WTC11 (cell line): ENCODE measurements at regions not wholly inside any gene's neighbourhood (a gene's known extent, or its start where the extent isn't known, plus 50 kb on each side); places are given as distances from the start of the nearest gene placed in this dataset.

Experiments used
- ATAC-seq: fragments of 200-7000 bp; cut with Tn5 transposase; 2 replicates; pipeline ENCODE4 v1.10.0; 2021; ENCODE audit warnings: mild to moderate bottlenecking, moderate library complexity
- CTCF ChIA-PET: fragments of 300-600 bp; sonication (Branson Sonifier 250); formaldehyde crosslinking; loops from one replicate; lab custom pipeline; 2021; ENCODE audit warnings: antibody characterized with exemption; lab: Charles Lee
- POLR2A ChIA-PET: fragments of 350-600 bp; sonication (Branson Sonifier 250); formaldehyde crosslinking; loops from one replicate; lab custom pipeline; 2021; ENCODE audit warnings: antibody characterized with exemption; lab: Charles Lee
- DNase-seq: peaks from one replicate; pipeline ENCODE4 v3.0.0; 2021; ENCODE audit warnings: low spot score
- H3K27ac Mint-ChIP-seq: 2 replicates; pipeline ENCODE4 v1.8.0; 2021; ENCODE audit warnings: mixed read lengths
- H3K27me3 Mint-ChIP-seq: 2 replicates; pipeline ENCODE4 v1.8.0; 2021; ENCODE audit warnings: low read depth, mild to moderate bottlenecking, moderate library complexity, mixed read lengths
- H3K36me3 Mint-ChIP-seq: 2 replicates; pipeline ENCODE4 v1.8.0; 2021; ENCODE audit warnings: mixed read lengths
- H3K4me1 Mint-ChIP-seq: 2 replicates; pipeline ENCODE4 v1.8.0; 2022; ENCODE audit warnings: mixed read lengths
- H3K4me3 Mint-ChIP-seq: 2 replicates; pipeline ENCODE4 v1.8.0; 2021; ENCODE audit warnings: mild to moderate bottlenecking, moderate library complexity, mixed read lengths
- H3K9me3 Mint-ChIP-seq: 2 replicates; pipeline ENCODE4 v1.8.0; 2021; ENCODE audit warnings: mixed read lengths
- CREM ChIP-seq: sonication (generic); formaldehyde crosslinking; IDR thresholded peaks from 2 replicates; pipeline ENCODE4 v1.8.1; 2022; ENCODE audit warnings: mild to moderate bottlenecking, missing genetic modification reagents, moderate library complexity
- FOXJ3 ChIP-seq: sonication (generic); formaldehyde crosslinking; IDR thresholded peaks from 2 replicates; pipeline ENCODE4 v1.9.0; 2021; ENCODE audit warnings: missing genetic modification reagents, mild to moderate bottlenecking, borderline replicate concordance
- HMGA2 ChIP-seq: fragments of 250-450 bp; sonication (Bioruptor Pico); IDR thresholded peaks from 2 replicates; pipeline ENCODE4 v1.4.0; 2021; ENCODE audit warnings: mild to moderate bottlenecking, moderate library complexity
- IRF2 ChIP-seq: sonication (generic); formaldehyde crosslinking; IDR thresholded peaks from 2 replicates; pipeline ENCODE4 v1.8.0; 2022; ENCODE audit warnings: low read depth, missing genetic modification reagents, borderline replicate concordance
- JAZF1 ChIP-seq: fragments of 250-450 bp; sonication (Bioruptor Pico); IDR thresholded peaks from 2 replicates; pipeline ENCODE4 v1.9.0; 2021; ENCODE audit warnings: moderate library complexity, mild to moderate bottlenecking, inconsistent platforms
- RELA ChIP-seq: sonication (generic); formaldehyde crosslinking; IDR thresholded peaks from 2 replicates; pipeline ENCODE4 v1.8.1; 2022; ENCODE audit warnings: missing genetic modification reagents, mild to moderate bottlenecking, borderline replicate concordance
- SP1 ChIP-seq: sonication (generic); formaldehyde crosslinking; conservative IDR thresholded peaks from 2 replicates; pipeline ENCODE4 v1.8.1; 2022; ENCODE audit warnings: missing genetic modification reagents
- ZBTB21 ChIP-seq: sonication (generic); formaldehyde crosslinking; IDR thresholded peaks from 2 replicates; pipeline ENCODE4 v1.8.1; 2023; ENCODE audit warnings: mild to moderate bottlenecking, missing genetic modification reagents, borderline replicate concordance
- TF ChIP-seq, protein P1 (sequence below): sonication (generic); formaldehyde crosslinking; IDR thresholded peaks from 2 replicates; pipeline ENCODE4 v1.8.0; 2022; ENCODE audit warnings: mild to moderate bottlenecking, missing genetic modification reagents
- TF ChIP-seq, protein P2 (sequence below): sonication (generic); formaldehyde crosslinking; IDR thresholded peaks from 2 replicates; pipeline ENCODE4 v1.8.0; 2022; ENCODE audit warnings: mild to moderate bottlenecking, missing genetic modification reagents
- TF ChIP-seq, protein P3 (sequence below): sonication (generic); formaldehyde crosslinking; IDR thresholded peaks from 2 replicates; pipeline ENCODE4 v1.8.0; 2022; ENCODE audit warnings: mild to moderate bottlenecking, missing genetic modification reagents
- TF ChIP-seq, protein P4 (sequence below): sonication (generic); formaldehyde crosslinking; IDR thresholded peaks from 2 replicates; pipeline ENCODE4 v1.8.1; 2023; ENCODE audit warnings: mild to moderate bottlenecking, missing genetic modification reagents, borderline replicate concordance
- TF ChIP-seq, protein P5 (sequence below): sonication (generic); formaldehyde crosslinking; IDR thresholded peaks from 2 replicates; pipeline ENCODE4 v1.8.0; 2023; ENCODE audit warnings: mild to moderate bottlenecking, missing genetic modification reagents

DNA sequence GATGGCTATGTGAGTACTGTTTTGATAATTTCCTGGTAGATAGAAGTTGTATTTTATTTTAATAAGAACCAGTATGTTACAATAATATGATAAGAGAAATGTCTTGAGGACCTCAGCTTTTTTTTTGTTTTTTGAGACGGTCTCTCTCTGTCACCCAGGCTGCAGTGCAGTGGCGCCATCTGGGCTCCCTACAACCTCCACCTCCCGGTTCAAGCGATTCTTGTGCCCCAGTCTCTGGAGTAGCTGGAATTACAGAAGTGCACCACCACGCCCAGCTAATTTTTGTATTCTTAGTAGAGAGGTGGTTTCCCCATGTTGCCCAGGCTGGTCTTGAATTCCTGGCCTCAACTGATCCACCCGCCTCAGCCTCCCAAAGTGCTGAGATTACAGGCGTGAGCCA is 968.1 kb upstream of the ADGRL4 start (continued):
- TF ChIP-seq, protein P1, sequence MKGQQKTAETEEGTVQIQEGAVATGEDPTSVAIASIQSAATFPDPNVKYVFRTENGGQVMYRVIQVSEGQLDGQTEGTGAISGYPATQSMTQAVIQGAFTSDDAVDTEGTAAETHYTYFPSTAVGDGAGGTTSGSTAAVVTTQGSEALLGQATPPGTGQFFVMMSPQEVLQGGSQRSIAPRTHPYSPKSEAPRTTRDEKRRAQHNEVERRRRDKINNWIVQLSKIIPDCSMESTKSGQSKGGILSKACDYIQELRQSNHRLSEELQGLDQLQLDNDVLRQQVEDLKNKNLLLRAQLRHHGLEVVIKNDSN, result no peak
- TF ChIP-seq JAZF1 (CRISPR knock-in tag), result no peak
- TF ChIP-seq FOXJ3 (CRISPR knock-in tag), result no peak
- no peak for TF ChIP-seq SP1 (CRISPR knock-in tag)
- TF ChIP-seq IRF2 (CRISPR knock-in tag), result no peak
- no peak for TF ChIP-seq ZBTB21 (CRISPR knock-in tag)
- TF ChIP-seq CREM, result no peak

DNA sequence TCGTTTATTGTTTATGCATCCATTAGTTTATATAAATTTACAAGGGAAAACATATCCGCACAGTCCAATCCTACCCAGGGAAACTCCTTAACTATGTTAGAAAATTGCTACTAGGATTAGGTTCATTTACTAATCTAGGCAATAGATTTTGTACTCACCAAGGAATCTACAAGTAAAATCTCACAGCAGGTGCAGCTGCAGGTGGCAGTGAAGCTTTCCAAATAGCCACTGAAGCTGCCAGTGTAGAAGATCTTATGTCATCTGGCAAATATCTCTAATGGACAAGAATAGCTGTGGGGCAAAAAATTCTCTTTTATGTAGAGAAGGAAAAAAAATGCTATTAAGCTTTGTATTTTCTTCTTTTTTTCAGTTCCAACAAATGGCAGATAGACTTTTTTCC is 963.4 kb upstream of the ADGRL4 start:
- DNase-seq, result no peak
- CTCF ChIA-PET, result no interaction called here

DNA sequence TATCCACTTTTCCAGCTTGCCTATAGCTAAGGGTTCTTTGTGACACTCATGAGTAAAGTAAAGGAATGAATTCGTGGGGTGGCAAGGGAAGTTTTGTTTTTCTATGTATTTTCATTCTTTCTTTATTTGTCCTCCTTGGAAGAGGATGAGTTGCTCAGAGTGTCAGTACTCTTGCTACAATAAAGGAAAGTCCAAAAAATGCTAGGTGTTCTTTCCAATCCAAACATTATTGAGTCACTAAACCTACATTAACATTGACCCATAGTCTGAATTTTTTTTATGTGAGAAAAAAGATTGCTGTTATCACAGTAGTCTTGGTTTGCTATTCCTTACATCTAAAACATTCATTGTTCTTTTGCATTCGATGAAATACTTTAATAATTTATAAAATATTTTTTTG is 959.9 kb upstream of the ADGRL4 start:
- H3K27me3 Mint-ChIP-seq, result no peaks in the 10 kb centered on the region; the same call in 1 of the 2 replicates
- H3K36me3 Mint-ChIP-seq, result peaks cover 28% of the 10 kb centered on the region
- ChIA-PET CTCF (no interaction called here), POLR2A (no interaction called here)
- H3K4me1 Mint-ChIP-seq, result peaks cover 21% of the 10 kb centered on the region
- no peak for ATAC-seq
- peaks cover 38% of the 10 kb centered on the region for H3K9me3 Mint-ChIP-seq
- TF ChIP-seq, protein P2, sequence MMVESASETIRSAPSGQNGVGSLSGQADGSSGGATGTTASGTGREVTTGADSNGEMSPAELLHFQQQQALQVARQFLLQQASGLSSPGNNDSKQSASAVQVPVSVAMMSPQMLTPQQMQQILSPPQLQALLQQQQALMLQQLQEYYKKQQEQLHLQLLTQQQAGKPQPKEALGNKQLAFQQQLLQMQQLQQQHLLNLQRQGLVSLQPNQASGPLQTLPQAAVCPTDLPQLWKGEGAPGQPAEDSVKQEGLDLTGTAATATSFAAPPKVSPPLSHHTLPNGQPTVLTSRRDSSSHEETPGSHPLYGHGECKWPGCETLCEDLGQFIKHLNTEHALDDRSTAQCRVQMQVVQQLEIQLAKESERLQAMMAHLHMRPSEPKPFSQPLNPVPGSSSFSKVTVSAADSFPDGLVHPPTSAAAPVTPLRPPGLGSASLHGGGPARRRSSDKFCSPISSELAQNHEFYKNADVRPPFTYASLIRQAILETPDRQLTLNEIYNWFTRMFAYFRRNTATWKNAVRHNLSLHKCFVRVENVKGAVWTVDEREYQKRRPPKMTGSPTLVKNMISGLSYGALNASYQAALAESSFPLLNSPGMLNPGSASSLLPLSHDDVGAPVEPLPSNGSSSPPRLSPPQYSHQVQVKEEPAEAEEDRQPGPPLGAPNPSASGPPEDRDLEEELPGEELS (CRISPR knock-in tag), result no peak
- TF ChIP-seq, protein P3, sequence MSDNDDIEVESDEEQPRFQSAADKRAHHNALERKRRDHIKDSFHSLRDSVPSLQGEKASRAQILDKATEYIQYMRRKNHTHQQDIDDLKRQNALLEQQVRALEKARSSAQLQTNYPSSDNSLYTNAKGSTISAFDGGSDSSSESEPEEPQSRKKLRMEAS (CRISPR knock-in tag), result no peak
- no peak overlapping the region for H3K27ac Mint-ChIP-seq
- H3K4me3 Mint-ChIP-seq, result no peak overlapping the region
- no peak for DNase-seq

More for the DNA sequence above, 963.4 kb upstream of the ADGRL4 start:
- TF ChIP-seq, protein P4, sequence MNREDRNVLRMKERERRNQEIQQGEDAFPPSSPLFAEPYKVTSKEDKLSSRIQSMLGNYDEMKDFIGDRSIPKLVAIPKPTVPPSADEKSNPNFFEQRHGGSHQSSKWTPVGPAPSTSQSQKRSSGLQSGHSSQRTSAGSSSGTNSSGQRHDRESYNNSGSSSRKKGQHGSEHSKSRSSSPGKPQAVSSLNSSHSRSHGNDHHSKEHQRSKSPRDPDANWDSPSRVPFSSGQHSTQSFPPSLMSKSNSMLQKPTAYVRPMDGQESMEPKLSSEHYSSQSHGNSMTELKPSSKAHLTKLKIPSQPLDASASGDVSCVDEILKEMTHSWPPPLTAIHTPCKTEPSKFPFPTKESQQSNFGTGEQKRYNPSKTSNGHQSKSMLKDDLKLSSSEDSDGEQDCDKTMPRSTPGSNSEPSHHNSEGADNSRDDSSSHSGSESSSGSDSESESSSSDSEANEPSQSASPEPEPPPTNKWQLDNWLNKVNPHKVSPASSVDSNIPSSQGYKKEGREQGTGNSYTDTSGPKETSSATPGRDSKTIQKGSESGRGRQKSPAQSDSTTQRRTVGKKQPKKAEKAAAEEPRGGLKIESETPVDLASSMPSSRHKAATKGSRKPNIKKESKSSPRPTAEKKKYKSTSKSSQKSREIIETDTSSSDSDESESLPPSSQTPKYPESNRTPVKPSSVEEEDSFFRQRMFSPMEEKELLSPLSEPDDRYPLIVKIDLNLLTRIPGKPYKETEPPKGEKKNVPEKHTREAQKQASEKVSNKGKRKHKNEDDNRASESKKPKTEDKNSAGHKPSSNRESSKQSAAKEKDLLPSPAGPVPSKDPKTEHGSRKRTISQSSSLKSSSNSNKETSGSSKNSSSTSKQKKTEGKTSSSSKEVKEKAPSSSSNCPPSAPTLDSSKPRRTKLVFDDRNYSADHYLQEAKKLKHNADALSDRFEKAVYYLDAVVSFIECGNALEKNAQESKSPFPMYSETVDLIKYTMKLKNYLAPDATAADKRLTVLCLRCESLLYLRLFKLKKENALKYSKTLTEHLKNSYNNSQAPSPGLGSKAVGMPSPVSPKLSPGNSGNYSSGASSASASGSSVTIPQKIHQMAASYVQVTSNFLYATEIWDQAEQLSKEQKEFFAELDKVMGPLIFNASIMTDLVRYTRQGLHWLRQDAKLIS (CRISPR knock-in tag), result no peak
- TF ChIP-seq, protein P5, sequence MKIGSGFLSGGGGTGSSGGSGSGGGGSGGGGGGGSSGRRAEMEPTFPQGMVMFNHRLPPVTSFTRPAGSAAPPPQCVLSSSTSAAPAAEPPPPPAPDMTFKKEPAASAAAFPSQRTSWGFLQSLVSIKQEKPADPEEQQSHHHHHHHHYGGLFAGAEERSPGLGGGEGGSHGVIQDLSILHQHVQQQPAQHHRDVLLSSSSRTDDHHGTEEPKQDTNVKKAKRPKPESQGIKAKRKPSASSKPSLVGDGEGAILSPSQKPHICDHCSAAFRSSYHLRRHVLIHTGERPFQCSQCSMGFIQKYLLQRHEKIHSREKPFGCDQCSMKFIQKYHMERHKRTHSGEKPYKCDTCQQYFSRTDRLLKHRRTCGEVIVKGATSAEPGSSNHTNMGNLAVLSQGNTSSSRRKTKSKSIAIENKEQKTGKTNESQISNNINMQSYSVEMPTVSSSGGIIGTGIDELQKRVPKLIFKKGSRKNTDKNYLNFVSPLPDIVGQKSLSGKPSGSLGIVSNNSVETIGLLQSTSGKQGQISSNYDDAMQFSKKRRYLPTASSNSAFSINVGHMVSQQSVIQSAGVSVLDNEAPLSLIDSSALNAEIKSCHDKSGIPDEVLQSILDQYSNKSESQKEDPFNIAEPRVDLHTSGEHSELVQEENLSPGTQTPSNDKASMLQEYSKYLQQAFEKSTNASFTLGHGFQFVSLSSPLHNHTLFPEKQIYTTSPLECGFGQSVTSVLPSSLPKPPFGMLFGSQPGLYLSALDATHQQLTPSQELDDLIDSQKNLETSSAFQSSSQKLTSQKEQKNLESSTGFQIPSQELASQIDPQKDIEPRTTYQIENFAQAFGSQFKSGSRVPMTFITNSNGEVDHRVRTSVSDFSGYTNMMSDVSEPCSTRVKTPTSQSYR (CRISPR knock-in tag), result no peak
- TF ChIP-seq RELA (CRISPR knock-in tag) (no peak), HMGA2 (CRISPR knock-in tag) (no peak)
- Mint-ChIP-seq H3K36me3 (peaks cover 8% of the 10 kb centered on the region), H3K27me3 (no peaks in the 10 kb centered on the region), H3K9me3 (peaks cover 12% of the 10 kb centered on the region), H3K4me1 (peaks cover 21% of the 10 kb centered on the region), H3K4me3 (no peak overlapping the region), H3K27ac (no peak overlapping the region)
- ATAC-seq, result no peak
- POLR2A ChIA-PET, result no interaction called here
